WTC11 (cell line): ENCODE measurements at regions not wholly inside any gene's neighbourhood (a gene's known extent, or its start where the extent isn't known, plus 50 kb on each side); places are given as distances from the start of the nearest gene placed in this dataset.

ENCODE experiments used
- ATAC-seq: fragments of 200-7000 bp; cut with Tn5 transposase; 2 replicates; pipeline ENCODE4 v1.10.0; 2021; ENCODE audit warnings: mild to moderate bottlenecking, moderate library complexity
- CTCF ChIA-PET: fragments of 300-600 bp; sonication (Branson Sonifier 250); formaldehyde crosslinking; loops from one replicate; lab custom pipeline; 2021; ENCODE audit warnings: antibody characterized with exemption; lab: Charles Lee
- POLR2A ChIA-PET: fragments of 350-600 bp; sonication (Branson Sonifier 250); formaldehyde crosslinking; loops from one replicate; lab custom pipeline; 2021; ENCODE audit warnings: antibody characterized with exemption; lab: Charles Lee
- DNase-seq: peaks from one replicate; pipeline ENCODE4 v3.0.0; 2021; ENCODE audit warnings: low spot score
- H3K27ac Mint-ChIP-seq: 2 replicates; pipeline ENCODE4 v1.8.0; 2021; ENCODE audit warnings: mixed read lengths
- H3K27me3 Mint-ChIP-seq: 2 replicates; pipeline ENCODE4 v1.8.0; 2021; ENCODE audit warnings: low read depth, mild to moderate bottlenecking, moderate library complexity, mixed read lengths
- H3K36me3 Mint-ChIP-seq: 2 replicates; pipeline ENCODE4 v1.8.0; 2021; ENCODE audit warnings: mixed read lengths
- H3K4me1 Mint-ChIP-seq: 2 replicates; pipeline ENCODE4 v1.8.0; 2022; ENCODE audit warnings: mixed read lengths
- H3K4me3 Mint-ChIP-seq: 2 replicates; pipeline ENCODE4 v1.8.0; 2021; ENCODE audit warnings: mild to moderate bottlenecking, moderate library complexity, mixed read lengths
- H3K9me3 Mint-ChIP-seq: 2 replicates; pipeline ENCODE4 v1.8.0; 2021; ENCODE audit warnings: mixed read lengths
- CREM ChIP-seq: sonication (generic); formaldehyde crosslinking; IDR thresholded peaks from 2 replicates; pipeline ENCODE4 v1.8.1; 2022; ENCODE audit warnings: mild to moderate bottlenecking, missing genetic modification reagents, moderate library complexity
- E2F4 ChIP-seq: sonication (generic); formaldehyde crosslinking; IDR thresholded peaks from 2 replicates; pipeline ENCODE4 v1.8.1; 2022; ENCODE audit warnings: low read depth, mild to moderate bottlenecking, moderate library complexity, missing genetic modification reagents, borderline replicate concordance
- GTF2I ChIP-seq: fragments of 250-450 bp; sonication (Bioruptor Pico); conservative IDR thresholded peaks from 2 replicates; pipeline ENCODE4 v1.4.0; 2021; ENCODE audit warnings: mild to moderate bottlenecking
- JAZF1 ChIP-seq: fragments of 250-450 bp; sonication (Bioruptor Pico); IDR thresholded peaks from 2 replicates; pipeline ENCODE4 v1.9.0; 2021; ENCODE audit warnings: moderate library complexity, mild to moderate bottlenecking, inconsistent platforms
- MLX ChIP-seq: sonication (generic); formaldehyde crosslinking; IDR thresholded peaks from 2 replicates; pipeline ENCODE4 v1.8.1; 2023; ENCODE audit warnings: mild to moderate bottlenecking, missing genetic modification reagents, moderate library complexity
- NFE2L1 ChIP-seq: sonication (generic); formaldehyde crosslinking; IDR thresholded peaks from 2 replicates; pipeline ENCODE4 v1.8.1; 2023; ENCODE audit warnings: missing genetic modification reagents
- NFYB ChIP-seq: sonication (generic); formaldehyde crosslinking; conservative IDR thresholded peaks from 2 replicates; pipeline ENCODE4 v1.8.0; 2022; ENCODE audit warnings: low read depth, missing genetic modification reagents
- PRDM15 ChIP-seq: sonication (generic); formaldehyde crosslinking; IDR thresholded peaks from 2 replicates; pipeline ENCODE4 v1.8.0; 2022; ENCODE audit warnings: missing genetic modification reagents
- SMAD3 ChIP-seq: sonication (generic); formaldehyde crosslinking; IDR thresholded peaks from 2 replicates; pipeline ENCODE4 v1.8.0; 2022; ENCODE audit warnings: missing genetic modification reagents, mild to moderate bottlenecking, borderline replicate concordance
- SMAD4 ChIP-seq: sonication (generic); formaldehyde crosslinking; IDR thresholded peaks from 2 replicates; pipeline ENCODE4 v1.8.0; 2022; ENCODE audit warnings: mild to moderate bottlenecking, missing genetic modification reagents
- STAT6 ChIP-seq: sonication (generic); formaldehyde crosslinking; conservative IDR thresholded peaks from 2 replicates; pipeline ENCODE4 v1.8.1; 2023; ENCODE audit warnings: mild to moderate bottlenecking, low read depth, missing genetic modification reagents, moderate library complexity
- TEAD4 ChIP-seq: sonication (generic); formaldehyde crosslinking; IDR thresholded peaks from 2 replicates; pipeline ENCODE4 v1.8.0; 2022; ENCODE audit warnings: mild to moderate bottlenecking, missing genetic modification reagents
- TP53 ChIP-seq: sonication (generic); formaldehyde crosslinking; IDR thresholded peaks from 2 replicates; pipeline ENCODE4 v1.8.1; 2023; ENCODE audit warnings: mild to moderate bottlenecking, missing genetic modification reagents
- ZNF281 ChIP-seq: sonication (generic); formaldehyde crosslinking; IDR thresholded peaks from 2 replicates; pipeline ENCODE4 v1.8.0; 2023; ENCODE audit warnings: mild to moderate bottlenecking, missing genetic modification reagents
- ZNF317 ChIP-seq: sonication (generic); formaldehyde crosslinking; IDR thresholded peaks from 2 replicates; pipeline ENCODE4 v1.8.1; 2023; ENCODE audit warnings: low read depth, mild to moderate bottlenecking, moderate library complexity, missing genetic modification reagents, borderline replicate concordance
- ZNF532 ChIP-seq: fragments of 250-450 bp; sonication (Bioruptor Pico); IDR thresholded peaks from 2 replicates; pipeline ENCODE4 v1.9.0; 2021; ENCODE audit warnings: mild to moderate bottlenecking, borderline replicate concordance
- ZSCAN18 ChIP-seq: fragments of 250-450 bp; sonication (Bioruptor Pico); IDR thresholded peaks from 2 replicates; pipeline ENCODE4 v2.1.2; 2022; ENCODE audit warnings: mild to moderate bottlenecking, moderate library complexity

- TF ChIP-seq ZNF317: no peak
- no peak for TF ChIP-seq MLX (CRISPR knock-in tag)
- TF ChIP-seq, all 79 proteins: peak for 0
Observed at GRCh38 chr5:113804943-113805342, 291.4 kb downstream of the YTHDC2 start (continued).

- Mint-ChIP-seq H3K36me3 (no peaks in the 10 kb centered on the region; the same call in 1 of the 2 replicates), H3K27me3 (no peaks in the 10 kb centered on the region), H3K4me3 (no peak overlapping the region), H3K9me3 (peaks cover 7% of the 10 kb centered on the region), H3K27ac (no peak overlapping the region), H3K4me1 (peaks cover 9% of the 10 kb centered on the region)
- CTCF ChIA-PET: interaction anchor here (0.7 to 2.5 kb wide), 14 partner anchors 18 to 644 kb away, joined by 3 to 17 read pairs (median 5); no protein-coding TSS in a partner anchor
- DNase-seq: no peak
- TF ChIP-seq NFYB (CRISPR knock-in tag) (no peak), SMAD3 (CRISPR knock-in tag) (no peak), PRDM15 (CRISPR knock-in tag) (no peak), JAZF1 (CRISPR knock-in tag) (no peak), CREM (CRISPR knock-in tag) (no peak), STAT6 (CRISPR knock-in tag) (no peak), ZNF532 (CRISPR knock-in tag) (no peak), ZSCAN18 (CRISPR knock-in tag) (no peak), NFE2L1 (CRISPR knock-in tag) (no peak), GTF2I (no peak), TEAD4 (CRISPR knock-in tag) (no peak), SMAD4 (CRISPR knock-in tag) (no peak), ZNF281 (CRISPR knock-in tag) (no peak), E2F4 (no peak), TP53 (CRISPR knock-in tag) (no peak)
- ATAC-seq: peak; percentile 82
- POLR2A ChIA-PET: interaction anchor here (0.7 kb wide), 1 partner anchor 50 kb away, joined by 3 read pairs; no protein-coding TSS in a partner anchor
Observed at GRCh38 chr5:113806250-113806649, 292.8 kb downstream of the YTHDC2 start.
